ENCODE measurements at regions not wholly inside any gene's neighbourhood (a gene's known extent, or its start where the extent isn't known, plus 50 kb on each side); places are given as distances from the start of the nearest gene placed in this dataset.

DNA sequence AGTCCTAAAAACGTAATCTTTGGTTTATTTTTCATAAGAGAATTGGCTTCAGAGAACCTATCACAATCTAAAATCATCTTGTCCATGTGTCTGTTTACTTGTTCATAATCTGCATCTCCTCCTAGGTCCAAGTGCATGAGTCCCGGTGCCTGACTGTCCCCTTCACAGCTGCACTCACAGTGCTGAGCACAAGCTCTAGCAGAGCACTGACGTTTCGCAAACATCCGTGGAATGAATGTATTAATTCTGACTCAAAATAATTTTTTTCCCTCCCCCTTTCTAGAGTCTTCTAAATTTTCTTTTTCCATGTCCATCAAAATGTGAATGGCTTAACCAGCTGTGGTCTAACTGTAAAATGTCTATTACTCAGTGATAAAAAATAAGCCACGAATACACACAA, 245.5 kb upstream of the TSHZ3 start:
- in situ Hi-C loops (cut with MboI; ENCODE audit: low sequenced_read_pairs) = no loop called here

DNA sequence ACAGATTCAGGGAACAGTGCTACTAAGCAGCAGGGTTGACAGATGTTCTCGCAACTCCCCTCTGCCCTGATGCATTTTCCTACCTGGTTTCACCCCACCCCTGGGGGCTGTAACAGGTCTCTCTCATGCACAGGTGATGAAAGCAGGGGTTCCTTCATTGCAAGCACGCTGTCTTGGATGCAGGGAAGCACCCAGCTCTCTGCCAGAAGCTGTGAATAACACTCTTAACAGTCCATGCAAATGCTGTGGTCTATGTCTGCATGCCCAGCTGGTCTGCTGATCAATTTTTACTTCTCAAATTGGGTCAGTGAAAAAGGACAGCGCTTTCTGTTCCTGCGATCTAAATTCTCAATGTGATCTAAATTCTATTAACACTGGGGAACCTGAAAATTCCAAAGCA, 246.3 kb upstream of the TSHZ3 start:
- in situ Hi-C loops (cut with MboI; ENCODE audit: low sequenced_read_pairs) = no loop called here

DNA sequence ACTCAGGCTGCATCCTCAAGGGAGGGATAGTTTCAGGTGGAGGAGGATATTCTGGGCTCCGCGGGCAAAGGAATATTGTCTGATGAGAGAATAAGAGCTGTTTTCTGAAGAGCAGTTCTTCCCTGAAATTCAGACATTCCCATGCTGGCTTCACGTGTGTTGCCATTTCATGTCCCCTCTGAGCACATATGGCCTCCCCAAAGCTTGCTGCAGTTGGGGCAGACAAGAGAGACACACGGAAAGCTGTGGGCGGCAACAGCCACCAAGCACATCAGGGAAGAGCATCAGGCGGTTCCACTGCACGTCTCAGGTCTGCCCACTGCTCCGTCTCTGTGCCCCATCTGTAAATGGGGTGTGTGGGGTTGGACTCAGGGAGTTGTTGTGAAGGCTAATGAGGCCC, 247.5 kb upstream of the TSHZ3 start:
- in situ Hi-C loops (cut with MboI; ENCODE audit: low sequenced_read_pairs) = no loop called here

DNA sequence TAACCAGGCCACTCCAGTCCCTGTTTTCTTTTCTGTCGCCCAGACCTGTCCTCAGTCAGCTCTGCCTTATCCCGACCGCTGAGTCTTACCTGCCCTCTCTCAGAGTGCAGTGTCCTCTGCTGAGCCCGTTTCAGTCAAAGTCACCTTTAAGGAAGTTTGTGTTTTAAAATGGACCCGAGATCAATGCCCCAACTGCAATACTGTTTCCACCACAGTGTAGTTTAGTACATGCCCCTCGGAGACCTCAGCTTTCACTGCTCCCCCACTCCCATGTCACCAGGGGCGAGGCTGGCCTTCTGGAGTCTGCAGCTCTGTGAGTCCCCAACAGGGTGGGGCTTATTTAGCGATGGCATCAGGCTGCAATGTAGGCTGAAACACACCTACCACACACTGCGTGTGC, 248.4 kb upstream of the TSHZ3 start:
- in situ Hi-C loops (cut with MboI; ENCODE audit: low sequenced_read_pairs) = no loop called here

DNA sequence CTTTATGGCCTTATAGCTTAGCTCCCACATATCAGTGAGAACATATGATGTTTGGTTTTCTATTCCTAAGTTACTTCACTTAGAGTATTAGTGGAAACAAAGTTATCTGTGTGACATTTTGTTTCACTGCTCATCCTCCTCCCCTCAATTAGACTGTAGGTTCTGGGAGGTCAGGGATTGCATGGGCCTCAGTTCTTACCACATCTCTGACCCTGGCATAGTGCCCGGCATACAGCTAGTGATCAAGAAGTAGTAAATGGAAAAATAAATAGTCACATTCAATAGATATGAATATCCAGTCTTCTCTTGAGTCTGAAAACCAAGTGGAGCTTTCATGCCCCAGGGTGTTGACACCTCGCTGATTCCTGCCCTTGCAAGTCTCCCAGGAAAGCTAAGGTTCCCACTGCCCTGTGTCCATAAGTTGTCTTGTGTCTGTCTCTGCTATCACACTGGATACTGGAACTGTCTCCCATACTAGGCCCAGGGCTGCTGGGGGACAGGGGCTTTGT, 249.5 kb upstream of the TSHZ3 start:
- in situ Hi-C loops (cut with MboI; ENCODE audit: low sequenced_read_pairs) = no loop called here

DNA sequence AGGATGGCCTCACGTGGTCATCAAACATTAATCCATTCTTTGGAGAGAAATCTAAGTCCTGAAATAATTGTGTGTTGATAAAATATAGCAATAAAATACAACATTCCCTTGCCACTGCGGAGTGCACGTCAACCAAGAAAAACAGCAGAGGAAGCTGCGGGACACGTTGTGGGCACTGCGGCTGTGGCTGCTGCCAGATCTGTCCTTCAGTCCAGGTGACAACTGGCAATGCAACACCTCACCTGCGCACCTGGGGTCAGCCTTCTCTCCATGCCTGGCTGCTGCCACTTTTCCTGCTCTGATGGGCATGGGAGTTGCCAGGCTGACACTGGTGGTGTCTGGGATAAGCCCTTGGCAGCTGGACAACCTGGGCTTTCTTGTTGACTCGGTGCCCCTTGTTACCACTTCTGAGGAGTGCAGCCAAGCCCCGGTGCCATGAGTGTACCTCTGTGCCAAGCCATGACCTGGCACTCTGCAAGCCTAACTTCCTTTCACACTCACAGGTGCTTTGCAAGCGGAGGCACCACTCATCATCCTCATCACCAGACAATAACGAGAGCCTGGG, 251.6 kb upstream of the TSHZ3 start:
- in situ Hi-C loops (cut with MboI; ENCODE audit: low sequenced_read_pairs) = no loop called here

DNA sequence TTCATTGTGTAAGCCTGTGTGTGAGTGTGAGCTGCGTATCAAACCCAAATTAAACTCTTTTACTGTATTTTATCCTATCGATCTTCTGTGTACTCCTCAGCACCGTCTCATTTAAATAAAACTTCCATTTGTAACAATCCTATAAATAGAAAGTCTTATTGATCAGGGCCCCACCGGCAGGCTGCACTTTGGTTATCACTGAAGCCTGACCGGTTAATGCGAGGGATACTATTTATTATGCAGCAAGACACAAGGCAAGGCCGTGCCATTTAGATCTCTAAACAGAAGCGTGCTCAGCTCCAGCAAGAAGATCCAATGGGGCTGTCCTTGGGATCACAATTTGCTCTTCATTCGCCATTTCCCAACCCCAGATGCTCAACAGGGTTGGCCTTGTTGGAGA, 252.6 kb upstream of the TSHZ3 start:
- in situ Hi-C loops (cut with MboI; ENCODE audit: low sequenced_read_pairs) = no loop called here

DNA sequence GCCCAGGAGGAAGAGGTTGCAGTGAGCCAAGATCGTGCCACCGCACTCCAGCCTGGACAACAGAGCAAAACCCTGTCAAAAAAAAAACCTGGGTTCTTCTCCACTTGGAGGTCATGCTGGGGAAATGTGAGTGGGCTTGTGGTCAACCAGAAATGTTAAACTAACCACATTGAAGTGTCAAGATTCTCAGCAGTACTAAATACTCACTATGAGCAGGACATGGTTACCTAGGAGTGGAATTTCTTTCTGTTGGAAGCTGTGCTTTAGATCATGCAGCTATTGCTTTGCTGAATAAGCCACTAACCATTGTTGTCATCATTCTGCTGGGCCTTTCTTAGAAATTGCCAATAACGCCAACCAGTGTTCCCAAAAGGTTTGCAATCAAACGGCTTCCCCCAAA, 253.3 kb upstream of the TSHZ3 start:
- in situ Hi-C loops (cut with MboI; ENCODE audit: low sequenced_read_pairs) = no loop called here

DNA sequence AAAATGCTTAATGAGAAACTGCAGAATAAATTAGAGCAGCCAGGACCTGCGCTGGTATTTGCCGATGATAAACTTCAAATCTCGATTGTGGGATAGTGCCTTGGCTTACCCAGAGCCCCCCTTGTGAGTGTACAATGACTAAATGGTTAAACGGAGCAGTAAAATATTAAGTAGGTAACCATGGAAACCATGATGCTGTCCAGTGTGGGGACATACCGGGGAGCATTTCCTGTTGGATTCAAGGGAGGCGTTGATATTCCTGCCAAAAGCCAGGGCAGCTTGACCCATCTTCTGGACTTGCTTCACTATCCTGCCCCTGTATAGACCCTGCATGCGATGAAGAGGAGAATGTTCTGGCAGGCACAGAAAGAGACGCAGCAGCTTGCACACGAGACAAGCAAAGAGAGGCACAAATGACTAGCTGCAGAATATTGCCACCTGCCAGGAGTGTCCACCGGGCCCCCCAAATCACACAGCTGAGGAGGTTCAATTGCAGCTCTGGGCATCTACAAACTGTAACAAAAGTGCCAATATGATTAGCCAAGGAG, 255.3 kb upstream of the TSHZ3 start:
- in situ Hi-C loops (cut with MboI; ENCODE audit: low sequenced_read_pairs) = no loop called here

DNA sequence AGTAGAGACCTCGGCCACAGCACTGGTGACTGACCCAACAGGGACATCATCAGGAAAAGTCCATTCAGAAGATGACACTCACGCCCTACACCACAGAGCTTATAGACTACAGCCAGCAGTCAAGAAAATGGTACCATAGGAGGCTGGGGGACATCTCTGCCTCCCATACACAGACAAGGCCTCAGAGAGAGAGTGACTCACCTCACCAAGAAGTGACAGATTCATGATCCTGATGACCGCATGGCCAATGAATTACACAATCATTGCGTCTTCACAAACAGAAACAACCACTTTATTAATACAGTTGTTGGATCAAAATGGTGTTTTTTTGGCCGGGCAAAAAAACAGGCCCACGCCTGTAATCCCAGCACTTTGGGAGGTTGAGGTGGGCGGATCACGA, 260.8 kb upstream of the TSHZ3 start:
- in situ Hi-C loops (cut with MboI; ENCODE audit: low sequenced_read_pairs) = no loop called here

DNA sequence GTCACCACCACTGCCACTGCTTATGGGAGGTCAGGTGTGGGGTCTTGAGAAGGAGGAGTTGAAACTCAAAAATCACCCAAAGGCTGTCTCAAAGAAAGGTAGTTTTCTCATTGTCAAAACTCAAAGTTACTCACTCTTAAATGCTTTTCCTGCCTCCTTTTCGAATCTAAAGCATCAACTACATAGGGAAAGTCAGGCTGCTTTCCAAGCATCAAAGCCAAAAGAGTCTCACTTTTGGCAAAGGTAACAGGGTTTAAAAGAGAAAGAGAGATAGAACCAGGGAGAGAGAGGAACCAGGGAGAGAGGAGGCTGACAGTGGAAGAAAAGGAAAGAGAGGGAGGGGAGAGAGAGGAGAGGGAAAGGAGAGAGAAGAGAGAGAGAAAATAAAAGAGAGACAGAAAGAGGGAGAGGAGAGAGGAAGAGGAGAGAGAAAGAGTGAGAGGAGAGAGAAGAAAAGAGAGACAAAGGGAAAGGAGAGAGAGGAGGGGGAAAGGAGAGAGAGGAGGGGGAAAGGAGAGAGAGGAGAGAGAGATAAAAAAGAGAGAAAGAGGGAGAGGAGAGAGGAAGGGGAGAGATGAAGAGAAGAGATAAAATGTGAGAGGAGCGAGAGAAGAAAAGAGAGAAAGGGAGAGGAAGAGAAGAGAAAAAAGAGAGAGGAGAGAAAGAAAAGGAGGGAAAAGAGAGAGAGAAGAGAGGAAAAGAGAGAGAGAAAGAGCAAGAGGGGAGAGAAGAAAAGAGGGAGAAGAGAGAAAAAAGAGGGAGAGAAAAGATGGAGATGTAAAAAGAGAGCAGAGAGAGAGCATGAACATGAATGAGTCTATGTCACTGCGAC, 262.0 kb upstream of the TSHZ3 start:
- in situ Hi-C loops (cut with MboI; ENCODE audit: low sequenced_read_pairs) = no loop called here

DNA sequence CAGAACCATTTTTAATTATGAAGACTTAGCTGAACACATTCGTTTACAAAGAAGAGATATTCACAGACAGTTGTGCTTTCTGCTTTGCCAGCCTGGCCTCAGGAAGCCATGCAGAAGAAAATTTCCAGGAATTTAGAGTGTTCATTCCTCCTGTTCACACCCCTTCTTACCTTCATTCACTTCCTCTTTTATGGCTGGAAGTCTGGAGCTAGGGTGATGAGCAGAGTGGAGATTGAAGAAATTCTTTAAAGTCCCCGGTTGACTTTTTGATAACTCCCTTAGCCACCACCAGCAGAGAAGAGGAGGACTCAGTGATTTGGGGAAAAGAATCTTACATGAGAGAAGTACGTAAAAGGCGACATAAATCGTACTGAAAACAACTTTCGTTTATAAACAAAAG, 263.6 kb upstream of the TSHZ3 start:
- in situ Hi-C loops (cut with MboI; ENCODE audit: low sequenced_read_pairs) = no loop called here

DNA sequence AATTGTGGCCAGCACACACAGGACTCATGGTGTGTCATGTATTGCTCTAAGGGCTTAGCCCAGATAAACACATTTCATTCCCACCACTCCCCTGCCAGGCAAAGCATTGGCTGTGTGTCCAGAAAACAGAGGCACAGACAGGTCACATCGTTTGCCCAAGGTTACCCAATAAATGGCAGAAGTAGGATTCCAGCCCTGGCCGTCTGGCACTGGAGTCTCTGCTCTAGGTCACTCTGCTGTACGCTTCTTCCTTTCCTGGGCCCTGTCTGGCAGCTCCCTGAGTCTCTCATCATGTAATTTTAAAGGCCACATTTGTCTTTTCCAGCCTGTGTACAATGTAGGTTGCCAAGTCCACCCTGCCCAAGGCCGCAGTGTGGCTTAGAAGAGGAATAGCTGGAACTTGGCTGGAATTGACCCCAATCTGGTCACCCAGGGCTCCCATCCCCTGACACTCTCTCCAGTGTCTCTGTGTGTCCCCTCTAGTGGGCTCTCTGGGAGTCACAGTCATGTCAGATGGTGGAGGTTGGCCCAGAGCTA, 264.5 kb upstream of the TSHZ3 start:
- in situ Hi-C loops (cut with MboI; ENCODE audit: low sequenced_read_pairs) = no loop called here

DNA sequence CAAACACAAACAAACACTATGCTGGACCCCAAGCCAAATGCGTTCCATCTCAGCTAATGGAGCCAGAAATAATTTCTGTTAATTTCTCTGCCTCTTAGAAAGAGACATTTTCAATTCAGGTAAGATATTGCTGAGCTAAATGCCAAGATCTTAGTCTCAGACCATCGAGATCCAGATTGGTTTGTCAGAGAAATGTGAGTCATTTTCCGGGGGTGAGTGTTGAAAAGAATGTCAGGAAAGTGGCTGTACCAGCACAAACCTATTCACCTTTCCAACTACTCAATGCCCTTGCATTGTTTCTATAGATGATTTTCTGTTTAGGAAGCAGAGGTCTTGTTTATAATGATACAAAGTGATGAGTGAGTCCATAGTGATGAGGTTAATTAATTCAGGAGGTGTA, 266.8 kb upstream of the TSHZ3 start:
- in situ Hi-C loops (cut with MboI; ENCODE audit: low sequenced_read_pairs) = no loop called here

DNA sequence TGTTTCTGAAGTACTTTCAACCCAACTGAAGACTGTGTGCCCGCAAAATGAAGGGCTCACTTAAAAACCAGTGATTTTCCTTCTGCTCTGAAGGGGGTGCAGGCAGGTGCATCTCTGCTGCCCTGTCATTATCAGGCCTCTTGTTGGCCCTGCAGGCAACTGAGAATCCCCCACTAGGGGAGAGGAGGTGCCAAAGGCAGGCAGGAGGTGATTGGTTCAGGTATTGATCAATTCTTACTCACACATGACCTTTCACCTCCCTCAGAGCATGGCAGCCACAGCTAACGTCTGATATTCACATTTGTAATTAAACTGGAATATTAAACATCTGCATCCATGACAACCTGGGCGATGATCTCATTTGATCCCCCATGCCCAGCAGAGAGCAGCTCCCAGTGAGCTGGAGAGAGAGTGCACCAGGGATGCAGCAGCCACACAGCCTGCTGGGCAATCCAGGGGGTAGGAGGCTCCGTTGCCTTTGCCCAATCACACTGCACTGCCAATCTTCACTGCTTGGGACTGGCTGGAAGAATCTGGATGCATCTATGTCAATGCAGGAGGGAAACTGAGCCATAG, 267.9 kb upstream of the TSHZ3 start:
- in situ Hi-C loops (cut with MboI; ENCODE audit: low sequenced_read_pairs) = no loop called here

DNA sequence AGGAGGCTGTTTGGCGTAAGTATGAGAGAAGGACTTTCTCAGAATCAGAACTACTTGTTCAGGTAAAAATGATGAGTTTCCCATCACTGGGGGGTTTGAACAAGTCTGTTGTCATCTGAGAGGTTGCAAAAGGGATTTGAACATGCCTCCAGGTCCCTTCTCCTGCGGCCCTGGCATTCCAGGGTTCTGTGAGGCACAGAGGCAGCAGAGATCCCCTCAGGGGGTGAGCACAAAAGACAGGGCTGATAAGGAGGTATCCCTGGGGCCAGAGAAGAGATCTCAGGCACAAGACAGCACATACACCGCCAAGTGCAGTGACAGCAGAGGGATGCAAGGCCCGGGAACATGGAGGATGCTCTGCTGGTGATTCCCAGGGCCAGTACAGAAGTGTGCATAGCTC, 275.8 kb upstream of the TSHZ3 start:
- in situ Hi-C loops (cut with MboI; ENCODE audit: low sequenced_read_pairs) = no loop called here

DNA sequence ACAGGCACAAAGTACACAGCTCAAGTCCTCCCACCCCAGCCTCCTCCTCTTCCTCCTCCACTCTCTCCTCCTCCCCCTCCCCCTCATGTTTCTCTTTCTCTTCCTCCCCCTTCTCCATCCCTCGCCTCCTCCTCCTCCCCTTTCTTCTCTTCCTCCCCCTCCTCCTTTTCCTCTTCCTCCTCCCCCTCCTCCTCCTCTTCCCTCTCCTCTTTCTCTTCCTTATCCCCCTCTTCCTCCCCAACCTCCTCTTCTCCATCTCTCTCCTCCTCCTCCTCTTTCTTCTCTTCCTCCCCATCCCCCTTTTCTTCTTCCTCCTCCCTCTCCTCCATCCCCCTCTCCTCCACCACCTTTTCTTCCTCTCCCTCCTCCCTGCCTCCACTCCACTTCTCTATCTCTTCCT, 276.3 kb upstream of the TSHZ3 start:
- in situ Hi-C loops (cut with MboI; ENCODE audit: low sequenced_read_pairs) = no loop called here

DNA sequence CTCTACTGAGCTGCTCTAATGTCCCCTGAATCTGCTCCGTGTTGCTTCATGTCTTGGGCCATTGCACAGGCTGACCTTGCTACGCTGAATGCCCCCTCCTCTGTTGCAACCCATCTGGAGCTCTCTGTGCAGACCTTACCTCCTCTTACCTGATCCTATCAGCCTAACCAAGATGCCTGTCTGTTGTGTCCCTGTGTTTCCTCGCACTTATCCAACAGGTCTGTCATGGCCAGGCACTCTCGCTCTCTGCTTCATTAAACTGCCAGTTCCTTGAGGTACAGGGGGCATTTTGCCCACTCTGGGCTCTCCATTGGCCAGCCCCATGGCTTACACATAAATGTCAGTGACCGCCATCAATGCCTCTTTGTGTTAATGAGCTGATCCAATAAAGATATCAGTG, 277.7 kb upstream of the TSHZ3 start:
- in situ Hi-C loops (cut with MboI; ENCODE audit: low sequenced_read_pairs) = no loop called here

DNA sequence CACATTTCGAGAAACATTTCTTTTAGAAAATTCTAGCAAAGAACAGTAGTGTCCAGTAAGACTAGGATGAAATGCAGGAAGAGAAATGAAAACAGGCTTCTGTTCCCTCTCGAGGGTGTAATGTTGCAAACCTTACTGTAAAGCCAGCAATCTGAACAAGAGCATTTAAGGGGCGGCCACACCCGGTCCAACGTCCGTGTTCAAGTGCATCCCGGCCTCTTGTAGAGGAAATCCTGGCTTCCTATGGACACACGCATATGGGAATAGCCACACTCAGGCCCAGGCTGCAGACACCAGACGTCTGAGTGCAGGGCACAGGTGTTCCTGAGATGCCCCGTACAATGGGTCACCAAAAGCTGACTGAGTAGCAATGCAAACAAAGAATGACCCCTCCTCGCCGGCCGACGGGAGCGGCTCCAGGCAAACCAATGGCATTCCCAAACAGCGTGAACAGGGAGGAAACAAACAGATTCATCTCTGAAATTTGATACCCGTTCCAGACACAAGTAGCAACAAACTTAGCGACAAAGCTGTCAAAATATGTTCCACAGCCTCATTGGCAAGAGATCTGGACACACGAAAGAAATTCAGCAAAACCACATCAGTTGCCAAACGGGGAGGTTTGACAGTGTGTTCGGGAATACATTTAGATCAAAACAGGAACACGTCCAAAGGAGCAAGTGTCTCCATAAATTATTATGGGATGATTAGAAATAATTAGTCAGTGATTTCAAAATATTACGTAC, 278.6 kb upstream of the TSHZ3 start:
- in situ Hi-C loops (cut with MboI; ENCODE audit: low sequenced_read_pairs) = no loop called here

DNA sequence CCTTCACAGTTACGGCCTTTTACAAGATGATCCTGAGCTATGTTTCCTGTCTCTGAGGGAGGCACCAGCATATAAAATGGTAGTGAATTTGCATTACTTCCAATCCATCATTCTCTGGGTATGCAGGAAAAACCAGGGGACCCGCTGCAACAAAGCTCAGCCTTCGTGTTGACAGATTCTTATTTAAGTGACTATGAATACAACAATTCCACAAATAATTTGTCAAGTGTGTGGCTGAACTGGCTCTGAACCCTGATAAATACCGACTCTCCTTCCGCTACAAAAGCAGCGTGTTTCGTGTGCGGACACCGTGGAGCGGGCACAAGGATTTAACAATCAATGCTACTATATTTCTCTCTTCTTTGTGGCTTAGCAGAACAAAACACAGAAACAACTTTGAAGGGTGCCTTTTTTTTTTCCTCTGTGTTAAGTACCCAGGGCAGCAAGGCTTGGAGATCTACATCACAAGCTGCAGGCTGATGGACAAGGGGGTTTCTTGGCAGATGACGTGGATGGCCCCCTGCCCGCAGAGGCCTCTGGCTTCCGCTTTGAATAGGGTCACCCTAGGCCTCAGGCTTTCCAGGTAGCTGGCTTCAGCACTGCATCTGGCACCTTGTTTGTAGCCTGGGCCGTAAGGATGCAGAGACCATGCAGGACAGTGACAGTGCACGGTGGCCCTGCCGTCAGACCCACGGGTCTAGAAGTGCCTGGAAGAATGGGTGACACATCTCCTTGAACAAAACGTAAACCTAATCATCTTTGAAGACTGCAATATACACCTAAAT, 280.5 kb upstream of the TSHZ3 start:
- in situ Hi-C loops (cut with MboI; ENCODE audit: low sequenced_read_pairs) = no loop called here
